GM18907 (cell line): ENCODE measurements at regions not wholly inside any gene's neighbourhood (a gene's known extent, or its start where the extent isn't known, plus 50 kb on each side); places are given as distances from the start of the nearest gene placed in this dataset.
"Not testable (repeated sequence)": the region's sequence is repeated elsewhere in the genome, so short reads cannot be mapped to it uniquely, and the experiment has no call there.

Experiments
- ATAC-seq: cut with Tn5 transposase; IDR thresholded peaks from one replicate; pipeline ENCODE4 v1.9.1; 2021; ENCODE audit warnings: mild to moderate bottlenecking, moderate library complexity; ENCODE audit not compliant: unreplicated experiment

- ATAC-seq, result no peak
These were observed 843.9 kb upstream of the AUTS2 start for GRCh38 chr7:68754414-68754813.

GRCh38 chr7:68756986-68757495, 841.2 kb upstream of the AUTS2 start:
- no peak for ATAC-seq

- no peak for ATAC-seq
These were observed 837.7 kb upstream of the AUTS2 start for GRCh38 chr7:68760556-68760955.

- no peak for ATAC-seq
These were observed 830.8 kb upstream of the AUTS2 start for GRCh38 chr7:68767462-68767861.

- ATAC-seq, result no peak
These were observed 827.6 kb upstream of the AUTS2 start for GRCh38 chr7:68770649-68771048.

- ATAC-seq, result no peak
These were observed 821.9 kb upstream of the AUTS2 start for GRCh38 chr7:68776326-68776725.

- ATAC-seq, result no peak
These were observed 814.6 kb upstream of the AUTS2 start for GRCh38 chr7:68783684-68784083.

GRCh38 chr7:68785036-68785435, 813.2 kb upstream of the AUTS2 start:
- no peak for ATAC-seq

GRCh38 chr7:68787566-68787965, 810.7 kb upstream of the AUTS2 start:
- ATAC-seq, result no peak

- ATAC-seq, result not testable (repeated sequence)
These were observed 809.7 kb upstream of the AUTS2 start for GRCh38 chr7:68788529-68788928.

GRCh38 chr7:68789597-68789996, 808.7 kb upstream of the AUTS2 start:
- ATAC-seq, result no peak

GRCh38 chr7:68792351-68792750, 805.9 kb upstream of the AUTS2 start:
- no peak for ATAC-seq

GRCh38 chr7:68793513-68793912, 804.8 kb upstream of the AUTS2 start:
- ATAC-seq, result no peak

GRCh38 chr7:68800316-68800715, 798.0 kb upstream of the AUTS2 start:
- ATAC-seq, result no peak

- no peak for ATAC-seq
These were observed 793.1 kb upstream of the AUTS2 start for GRCh38 chr7:68805159-68805558.

- ATAC-seq, result no peak
These were observed 790.6 kb upstream of the AUTS2 start for GRCh38 chr7:68807666-68808065.

- no peak for ATAC-seq
These were observed 784.7 kb upstream of the AUTS2 start for GRCh38 chr7:68813551-68814080.

- ATAC-seq, result no peak
These were observed 781.8 kb upstream of the AUTS2 start for GRCh38 chr7:68816491-68816890.

GRCh38 chr7:68820321-68820720, 778.0 kb upstream of the AUTS2 start:
- ATAC-seq, result no peak

GRCh38 chr7:68821846-68822245, 776.4 kb upstream of the AUTS2 start:
- ATAC-seq, result no peak

- no peak for ATAC-seq
These were observed 774.1 kb upstream of the AUTS2 start for GRCh38 chr7:68823996-68824780.

- no peak for ATAC-seq
These were observed 769.7 kb upstream of the AUTS2 start for GRCh38 chr7:68828575-68828974.

- no peak for ATAC-seq
These were observed 764.9 kb upstream of the AUTS2 start for GRCh38 chr7:68833422-68833821.
